HUDEP-2 (cell line): ENCODE measurements at regions not wholly inside any gene's neighbourhood (a gene's known extent, or its start where the extent isn't known, plus 50 kb on each side); places are given as distances from the start of the nearest gene placed in this dataset.
A peak's percentile ranks its signal among the peaks of the same experiment; 100 is the strongest.

Source experiments
- DNase-seq, 76 experiments: peaks; one replicate each; lab custom pipeline; 2025; ENCODE audit not compliant: unreplicated experiment in 76 of 76; lab: John Stamatoyannopoulos, UW

GRCh38 chr14:85273099-85273677 lies 256.8 kb upstream of the FLRT2 start:
- no peak for DNase-seq

GRCh38 chr14:85273952-85274351 lies 256.0 kb upstream of the FLRT2 start:
- no peak for DNase-seq

GRCh38 chr14:85276161-85276978 lies 253.6 kb upstream of the FLRT2 start:
- DNase-seq: no peak

GRCh38 chr14:85276979-85277228 lies 253.0 kb upstream of the FLRT2 start:
- no peak for DNase-seq

- no peak for DNase-seq
Measured at GRCh38 chr14:85279407-85279806, 250.5 kb upstream of the FLRT2 start.

- DNase-seq: no peak
Measured at GRCh38 chr14:85280074-85280473, 249.9 kb upstream of the FLRT2 start.

GRCh38 chr14:85281921-85282320 lies 248.0 kb upstream of the FLRT2 start:
- DNase-seq: no peak

- no peak for DNase-seq
Measured at GRCh38 chr14:85288041-85288440, 241.9 kb upstream of the FLRT2 start.

GRCh38 chr14:85291731-85292130 lies 238.2 kb upstream of the FLRT2 start:
- DNase-seq: no peak

GRCh38 chr14:85293612-85294234 lies 236.2 kb upstream of the FLRT2 start:
- DNase-seq: peak in 3 of 76 experiments; percentile 15 to 47 (median 27)

GRCh38 chr14:85295318-85295717 lies 234.6 kb upstream of the FLRT2 start:
- DNase-seq: no peak

- DNase-seq: peak in 62 of 76 experiments; percentile 1 to 94 (median 56)
Measured at GRCh38 chr14:85296456-85297210, 233.3 kb upstream of the FLRT2 start.

GRCh38 chr14:85300107-85300506 lies 229.8 kb upstream of the FLRT2 start:
- no peak for DNase-seq

- no peak for DNase-seq
Measured at GRCh38 chr14:85301506-85301905, 228.4 kb upstream of the FLRT2 start.

- DNase-seq: no peak
Measured at GRCh38 chr14:85306024-85306423, 223.9 kb upstream of the FLRT2 start.

- peak in 12 of 76 experiments; percentile 2 to 39 (median 22) for DNase-seq
Measured at GRCh38 chr14:85308531-85309300, 221.2 kb upstream of the FLRT2 start.

- no peak for DNase-seq
Measured at GRCh38 chr14:85310491-85311272, 219.3 kb upstream of the FLRT2 start.

GRCh38 chr14:85313560-85314207 lies 216.3 kb upstream of the FLRT2 start:
- no peak for DNase-seq

GRCh38 chr14:85315290-85315689 lies 214.7 kb upstream of the FLRT2 start:
- DNase-seq: no peak
